CD14-positive monocyte (primary cell): ENCODE measurements at regions not wholly inside any gene's neighbourhood (a gene's known extent, or its start where the extent isn't known, plus 50 kb on each side); places are given as distances from the start of the nearest gene placed in this dataset.

Experiments
- DNase-seq, 3 donors: peaks; one replicate each; pipeline ENCODE4 v3.0.0-alpha.2; 2011 to 2022
- H2AFZ ChIP-seq: 2 replicates; pipeline ENCODE4 v1.6.0; 2012; ENCODE audit warnings: mild to moderate bottlenecking, low read depth, low read length, inconsistent platforms; ENCODE audit not compliant: insufficient read depth, poor library complexity, severe bottlenecking
- H3K27ac ChIP-seq, 2 donors: 1 replicate in 1 of 2; 2 replicates in 1 of 2; pipeline ENCODE4 v1.5.1; 2012 to 2013; ENCODE audit warnings: low read length in 2 of 2, control low read depth in 1 of 2, inconsistent platforms in 1 of 2, low read depth in 1 of 2, mild to moderate bottlenecking in 1 of 2
- H3K27me3 ChIP-seq, 2 donors: one replicate each; pipeline versions ENCODE4 v1.6.0 to v1.6.1; 2011 to 2013; ENCODE audit warnings: low read length in 2 of 2; ENCODE audit not compliant: control insufficient read depth in 2 of 2, insufficient read depth in 2 of 2
- H3K36me3 ChIP-seq, 2 donors: replicated peaks in 1 of 2; 1 replicate in 1 of 2; 2 replicates in 1 of 2; pipeline versions ENCODE4 v1.5.1 to v1.6.1; 2012 to 2013; ENCODE audit warnings: low read length in 2 of 2, control low read depth in 1 of 2, inconsistent platforms in 1 of 2, mild to moderate bottlenecking in 1 of 2; ENCODE audit not compliant: insufficient read depth in 2 of 2, control insufficient read depth in 1 of 2
- H3K4me1 ChIP-seq, 2 donors: 1 replicate in 1 of 2; 2 replicates in 1 of 2; pipeline versions ENCODE4 v1.5.1 to v1.6.1; 2012 to 2013; ENCODE audit warnings: low read length in 2 of 2, control low read depth in 1 of 2, inconsistent platforms in 1 of 2, mild to moderate bottlenecking in 1 of 2, moderate library complexity in 1 of 2; ENCODE audit not compliant: insufficient read depth in 2 of 2, control insufficient read depth in 1 of 2
- H3K4me2 ChIP-seq: replicated peaks from 2 replicates; pipeline ENCODE3; 2012; ENCODE audit warnings: low read length, moderate library complexity, mild to moderate bottlenecking; ENCODE audit not compliant: poor library complexity, severe bottlenecking; ENCODE audit errors: extremely low read depth
- H3K4me3 ChIP-seq, 3 experiments: fragments of 200-600 bp in 1 of 3; sonication (generic) in 1 of 3; replicated peaks in 1 of 3; 1 replicate in 2 of 3; 2 replicates in 1 of 3; pipeline ENCODE4 v1.5.1; 2011 to 2013; ENCODE audit warnings: low read length in 3 of 3, mild to moderate bottlenecking in 3 of 3, control low read depth in 2 of 3, low read depth in 2 of 3, inconsistent platforms in 1 of 3, moderate library complexity in 1 of 3
- H3K79me2 ChIP-seq: 2 replicates; pipeline ENCODE4 v1.6.0; 2012; ENCODE audit warnings: mild to moderate bottlenecking, control low read depth, inconsistent platforms, low read length, moderate library complexity; ENCODE audit not compliant: insufficient read depth
- H3K9ac ChIP-seq: 2 replicates; pipeline ENCODE4 v1.6.0; 2017; ENCODE audit warnings: low read length, mild to moderate bottlenecking; ENCODE audit not compliant: insufficient read depth, poor library complexity, severe bottlenecking
- H3K9me3 ChIP-seq, 2 donors: replicated peaks in 1 of 2; 1 replicate in 1 of 2; 2 replicates in 1 of 2; pipeline versions ENCODE4 v1.5.1 to v1.6.1; 2012 to 2013; ENCODE audit warnings: low read length in 2 of 2, control low read depth in 1 of 2; ENCODE audit not compliant: control insufficient read depth in 1 of 2, insufficient read depth in 1 of 2
- H4K20me1 ChIP-seq: 2 replicates; pipeline ENCODE4 v1.6.0; 2012; ENCODE audit warnings: mild to moderate bottlenecking, low read length, control low read depth, moderate library complexity; ENCODE audit not compliant: insufficient read depth
- H3K27ac Mint-ChIP-seq, 7 donors: one replicate each; pipeline ENCODE4 v1.8.0; 2020; ENCODE audit warnings: mild to moderate bottlenecking in 7 of 7, mixed read lengths in 7 of 7, moderate library complexity in 6 of 7, inconsistent platforms in 2 of 7
- H3K27me3 Mint-ChIP-seq, 3 donors: one replicate each; pipeline ENCODE4 v1.8.0; 2021 to 2022; ENCODE audit warnings: low read depth in 3 of 3, mild to moderate bottlenecking in 3 of 3, mixed read lengths in 3 of 3, moderate library complexity in 3 of 3, inconsistent platforms in 1 of 3
- H3K36me3 Mint-ChIP-seq, 2 donors: one replicate each; pipeline ENCODE4 v1.8.0; 2020; ENCODE audit warnings: mixed read lengths in 2 of 2, inconsistent platforms in 1 of 2, mild to moderate bottlenecking in 1 of 2
- H3K4me1 Mint-ChIP-seq: one replicate; pipeline ENCODE4 v1.8.0; 2020; ENCODE audit warnings: mild to moderate bottlenecking, mixed read lengths
- H3K4me3 Mint-ChIP-seq, 2 donors: one replicate each; pipeline ENCODE4 v1.8.0; 2020; ENCODE audit warnings: mild to moderate bottlenecking in 2 of 2, mixed read lengths in 2 of 2, moderate library complexity in 1 of 2
- H3K9me3 Mint-ChIP-seq, 7 donors: one replicate each; pipeline ENCODE4 v1.8.0; 2020 to 2022; ENCODE audit warnings: mixed read lengths in 7 of 7, mild to moderate bottlenecking in 6 of 7, moderate library complexity in 6 of 7, inconsistent platforms in 2 of 7
- CTCF ChIP-seq: fragments of 200-600 bp; IDR thresholded peaks from one replicate; pipeline ENCODE4 v1.8.0; 2022; ENCODE audit warnings: antibody characterized with exemption, mild to moderate bottlenecking
- WGBS: methylation state at CpG from one replicate; pipeline ENCODE4 v1.1.5; 2013; ENCODE audit warnings: missing lambda C conversion rate; ENCODE audit not compliant: insufficient coverage; 5-methylcytosine and 5-hydroxymethylcytosine counted together
- intact Hi-C, 2 donors: fragments of 100-400 bp; cut with micrococcal nuclease; formaldehyde crosslinking; loops; one replicate each; pipeline versions ENCODE4 v1.15.0 to v1.15.1; 2023

GRCh38 chr2:164080486-164080885, 344.7 kb upstream of the FIGN start:
- Histone ChIP-seq H3K27ac (no peak overlapping the region), H3K79me2 (no peaks in the 10 kb centered on the region), H4K20me1 (no peaks in the 10 kb centered on the region), H3K9ac (no peak overlapping the region), H3K36me3 (no peaks in the 10 kb centered on the region), H3K4me2 (no peak overlapping the region), H3K9me3 (no peaks in the 10 kb centered on the region), H2AFZ (no peak overlapping the region), H3K4me3 (no peak overlapping the region), H3K4me1 (no peaks in the 10 kb centered on the region), H3K27me3 (no peaks in the 10 kb centered on the region)
- DNase-seq, result no peak
- H3K27me3 Mint-ChIP-seq, result no peaks in the 10 kb centered on the region
- peaks cover 0 to 4% (median 0%) of the 10 kb centered on the region in 7 donors for H3K9me3 Mint-ChIP-seq
- intact Hi-C loops, result no loop called here
- TF ChIP-seq CTCF, result no peak
- no peaks in the 10 kb centered on the region for H3K4me1 Mint-ChIP-seq
- 92% methylated on average over 2 of the region's 2 CpGs for WGBS
- H3K27ac Mint-ChIP-seq, result no peak overlapping the region
- no peak overlapping the region for H3K4me3 Mint-ChIP-seq
- H3K36me3 Mint-ChIP-seq, result no peaks in the 10 kb centered on the region

- no peaks in the 10 kb centered on the region for H3K36me3 ChIP-seq
- no peaks in the 10 kb centered on the region for H3K9me3 ChIP-seq
- H2AFZ ChIP-seq, result no peak overlapping the region
- Mint-ChIP-seq H3K9me3 (peaks cover 0 to 4% (median 0%) of the 10 kb centered on the region in 7 donors), H3K27me3 (no peaks in the 10 kb centered on the region), H3K4me1 (no peaks in the 10 kb centered on the region), H3K27ac (no peak overlapping the region), H3K4me3 (no peak overlapping the region), H3K36me3 (no peaks in the 10 kb centered on the region)
- no peaks in the 10 kb centered on the region for H3K4me1 ChIP-seq
- intact Hi-C loops, result no loop called here
- H3K4me2 ChIP-seq, result no peak overlapping the region
- H3K27ac ChIP-seq, result no peak overlapping the region
- no peaks in the 10 kb centered on the region for H3K79me2 ChIP-seq
- no peaks in the 10 kb centered on the region for H4K20me1 ChIP-seq
- no peak overlapping the region for H3K9ac ChIP-seq
- WGBS, result no CpG with 5 or more reads among the region's 2 CpGs
- no peak for DNase-seq
- no peak overlapping the region for H3K4me3 ChIP-seq
- no peaks in the 10 kb centered on the region for H3K27me3 ChIP-seq
- TF ChIP-seq CTCF, result no peak
Observed at GRCh38 chr2:164079258-164079657, 343.4 kb upstream of the FIGN start.
